ENCODE measurements at regions not wholly inside any gene's neighbourhood (a gene's known extent, or its start where the extent isn't known, plus 50 kb on each side); places are given as distances from the start of the nearest gene placed in this dataset.

DNA sequence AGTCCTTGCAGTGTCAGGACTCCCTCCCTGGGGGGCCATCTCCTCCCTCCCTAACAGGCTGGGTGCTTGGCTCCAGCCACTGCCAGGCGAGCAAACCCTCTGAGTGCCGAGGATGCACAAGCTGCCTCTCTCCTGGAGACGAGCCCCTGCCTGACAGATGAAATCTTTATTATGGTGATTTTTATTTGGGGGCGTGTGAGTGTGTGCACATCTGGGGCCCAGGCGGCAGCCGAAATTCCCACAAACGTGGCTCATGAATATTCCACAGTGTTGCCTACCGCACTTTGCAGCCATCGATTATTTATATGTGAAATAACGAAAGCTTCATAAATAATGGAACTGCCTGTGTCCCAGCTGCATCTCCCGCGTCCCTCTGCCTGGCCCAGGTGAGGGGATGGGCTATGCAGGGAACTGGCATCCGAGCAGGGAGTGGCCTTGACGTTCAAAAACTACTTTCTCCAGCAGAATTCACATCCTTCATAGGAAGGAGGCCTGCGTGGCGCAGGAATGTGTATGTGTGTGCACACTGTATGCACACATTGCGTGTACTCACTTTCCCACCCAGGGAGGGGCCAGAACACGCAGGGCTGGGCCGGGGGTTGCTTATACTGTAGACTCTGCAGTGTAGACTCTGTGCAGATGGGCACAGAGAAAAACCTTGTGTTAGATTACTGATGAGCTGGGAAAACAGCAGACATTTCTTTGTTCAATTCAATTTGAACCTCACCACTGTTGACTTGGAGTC, 73.1 kb downstream of the UBIAD1 start (continued):
- TF ChIP-seq, protein P1, sequence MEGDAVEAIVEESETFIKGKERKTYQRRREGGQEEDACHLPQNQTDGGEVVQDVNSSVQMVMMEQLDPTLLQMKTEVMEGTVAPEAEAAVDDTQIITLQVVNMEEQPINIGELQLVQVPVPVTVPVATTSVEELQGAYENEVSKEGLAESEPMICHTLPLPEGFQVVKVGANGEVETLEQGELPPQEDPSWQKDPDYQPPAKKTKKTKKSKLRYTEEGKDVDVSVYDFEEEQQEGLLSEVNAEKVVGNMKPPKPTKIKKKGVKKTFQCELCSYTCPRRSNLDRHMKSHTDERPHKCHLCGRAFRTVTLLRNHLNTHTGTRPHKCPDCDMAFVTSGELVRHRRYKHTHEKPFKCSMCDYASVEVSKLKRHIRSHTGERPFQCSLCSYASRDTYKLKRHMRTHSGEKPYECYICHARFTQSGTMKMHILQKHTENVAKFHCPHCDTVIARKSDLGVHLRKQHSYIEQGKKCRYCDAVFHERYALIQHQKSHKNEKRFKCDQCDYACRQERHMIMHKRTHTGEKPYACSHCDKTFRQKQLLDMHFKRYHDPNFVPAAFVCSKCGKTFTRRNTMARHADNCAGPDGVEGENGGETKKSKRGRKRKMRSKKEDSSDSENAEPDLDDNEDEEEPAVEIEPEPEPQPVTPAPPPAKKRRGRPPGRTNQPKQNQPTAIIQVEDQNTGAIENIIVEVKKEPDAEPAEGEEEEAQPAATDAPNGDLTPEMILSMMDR (conservative IDR thresholded peaks at IDR 0.05; ENCODE audit: low read depth in 2 of 2): no peak
- no peak for TF ChIP-seq NANOG (IDR thresholded peaks at IDR 0.05; ENCODE audit: borderline replicate concordance)
- TF ChIP-seq, protein P2, sequence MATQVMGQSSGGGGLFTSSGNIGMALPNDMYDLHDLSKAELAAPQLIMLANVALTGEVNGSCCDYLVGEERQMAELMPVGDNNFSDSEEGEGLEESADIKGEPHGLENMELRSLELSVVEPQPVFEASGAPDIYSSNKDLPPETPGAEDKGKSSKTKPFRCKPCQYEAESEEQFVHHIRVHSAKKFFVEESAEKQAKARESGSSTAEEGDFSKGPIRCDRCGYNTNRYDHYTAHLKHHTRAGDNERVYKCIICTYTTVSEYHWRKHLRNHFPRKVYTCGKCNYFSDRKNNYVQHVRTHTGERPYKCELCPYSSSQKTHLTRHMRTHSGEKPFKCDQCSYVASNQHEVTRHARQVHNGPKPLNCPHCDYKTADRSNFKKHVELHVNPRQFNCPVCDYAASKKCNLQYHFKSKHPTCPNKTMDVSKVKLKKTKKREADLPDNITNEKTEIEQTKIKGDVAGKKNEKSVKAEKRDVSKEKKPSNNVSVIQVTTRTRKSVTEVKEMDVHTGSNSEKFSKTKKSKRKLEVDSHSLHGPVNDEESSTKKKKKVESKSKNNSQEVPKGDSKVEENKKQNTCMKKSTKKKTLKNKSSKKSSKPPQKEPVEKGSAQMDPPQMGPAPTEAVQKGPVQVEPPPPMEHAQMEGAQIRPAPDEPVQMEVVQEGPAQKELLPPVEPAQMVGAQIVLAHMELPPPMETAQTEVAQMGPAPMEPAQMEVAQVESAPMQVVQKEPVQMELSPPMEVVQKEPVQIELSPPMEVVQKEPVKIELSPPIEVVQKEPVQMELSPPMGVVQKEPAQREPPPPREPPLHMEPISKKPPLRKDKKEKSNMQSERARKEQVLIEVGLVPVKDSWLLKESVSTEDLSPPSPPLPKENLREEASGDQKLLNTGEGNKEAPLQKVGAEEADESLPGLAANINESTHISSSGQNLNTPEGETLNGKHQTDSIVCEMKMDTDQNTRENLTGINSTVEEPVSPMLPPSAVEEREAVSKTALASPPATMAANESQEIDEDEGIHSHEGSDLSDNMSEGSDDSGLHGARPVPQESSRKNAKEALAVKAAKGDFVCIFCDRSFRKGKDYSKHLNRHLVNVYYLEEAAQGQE (IDR thresholded peaks at IDR 0.05; ENCODE audit: unreplicated experiment): no peak

DNA sequence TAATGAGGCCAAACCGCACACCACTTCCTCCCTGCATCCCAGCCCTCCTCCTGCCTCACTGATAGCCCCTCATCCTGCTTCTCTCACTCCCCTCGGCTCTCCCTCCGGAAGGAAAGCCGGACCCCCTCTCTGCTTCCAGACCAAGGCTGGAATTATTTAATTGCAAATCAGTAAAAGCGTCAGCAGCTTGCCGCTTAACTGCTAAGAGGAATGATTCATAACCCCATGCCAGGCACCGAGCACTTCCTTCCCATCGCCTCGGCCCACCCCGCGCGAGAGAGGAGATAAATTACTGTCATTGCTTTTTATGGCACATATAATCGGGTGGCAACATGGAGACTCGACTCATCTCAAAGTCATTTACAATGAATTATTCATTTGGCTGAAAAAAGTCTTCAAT, 77.3 kb downstream of the UBIAD1 start:
- Mint-ChIP-seq H3K9me3 (peaks cover 3% of the 10 kb centered on the region; the same call in 1 of the 3 replicates), H3K27me3 (ENCODE audit: insufficient read depth, low read depth, poor library complexity) (peaks cover 25% of the 10 kb centered on the region), H3K4me1 (peaks cover 49% of the 10 kb centered on the region), H3K4me3 (no peak overlapping the region), H3K36me3 (ENCODE audit: low read depth) (no peaks in the 10 kb centered on the region), H3K27ac (no peak overlapping the region)
- no peaks in the 10 kb centered on the region for H3K36me3 ChIP-seq (ENCODE audit: insufficient read depth)
- ATAC-seq (no peak), DNase-seq (ENCODE audit: low spot score) (no peak)
- no peak overlapping the region for H3K27ac ChIP-seq (ENCODE audit: low read depth)
- H4K20me1 ChIP-seq (replicated peaks; ENCODE audit: insufficient read depth): no peaks in the 10 kb centered on the region
- no peaks in the 10 kb centered on the region for H3K79me2 ChIP-seq (replicated peaks; ENCODE audit: insufficient read depth)
- no peaks in the 10 kb centered on the region for H3K27me3 ChIP-seq (ENCODE audit: insufficient read depth)
- H3K4me3 ChIP-seq: no peak overlapping the region
- peaks cover 25% of the 10 kb centered on the region for H3F3A ChIP-seq (replicated peaks; ENCODE audit: low read depth)
- H3K4me1 ChIP-seq (ENCODE audit: insufficient read depth): peaks cover 55% of the 10 kb centered on the region
- H2AFZ ChIP-seq: peak overlapping the region; percentile 80
- H3K4me2 ChIP-seq: no peak overlapping the region
- no peaks in the 10 kb centered on the region for H3K9me2 ChIP-seq (ENCODE audit: insufficient read depth)
- TF ChIP-seq JUNB (IDR thresholded peaks at IDR 0.05; ENCODE audit: unreplicated experiment) (no peak), EZH2phosphoT487 (IDR thresholded peaks at IDR 0.05; ENCODE audit: unreplicated experiment) (no peak), NANOG (IDR thresholded peaks at IDR 0.05; ENCODE audit: borderline replicate concordance) (no peak), STAT1 (IDR thresholded peaks at IDR 0.05; ENCODE audit: unreplicated experiment) (no peak), EZH2 (IDR thresholded peaks at IDR 0.05; ENCODE audit: low read depth, unreplicated experiment) (no peak), POLR2AphosphoS5 (IDR thresholded peaks at IDR 0.05; ENCODE audit: low read depth) (no peak), ZNF331 (CRISPR knock-in tag; IDR thresholded peaks at IDR 0.05; ENCODE audit: low read depth) (no peak)
- TF ChIP-seq, protein P1 (conservative IDR thresholded peaks at IDR 0.05; ENCODE audit: low read depth in 2 of 2): no peak
- TF ChIP-seq, protein P3, sequence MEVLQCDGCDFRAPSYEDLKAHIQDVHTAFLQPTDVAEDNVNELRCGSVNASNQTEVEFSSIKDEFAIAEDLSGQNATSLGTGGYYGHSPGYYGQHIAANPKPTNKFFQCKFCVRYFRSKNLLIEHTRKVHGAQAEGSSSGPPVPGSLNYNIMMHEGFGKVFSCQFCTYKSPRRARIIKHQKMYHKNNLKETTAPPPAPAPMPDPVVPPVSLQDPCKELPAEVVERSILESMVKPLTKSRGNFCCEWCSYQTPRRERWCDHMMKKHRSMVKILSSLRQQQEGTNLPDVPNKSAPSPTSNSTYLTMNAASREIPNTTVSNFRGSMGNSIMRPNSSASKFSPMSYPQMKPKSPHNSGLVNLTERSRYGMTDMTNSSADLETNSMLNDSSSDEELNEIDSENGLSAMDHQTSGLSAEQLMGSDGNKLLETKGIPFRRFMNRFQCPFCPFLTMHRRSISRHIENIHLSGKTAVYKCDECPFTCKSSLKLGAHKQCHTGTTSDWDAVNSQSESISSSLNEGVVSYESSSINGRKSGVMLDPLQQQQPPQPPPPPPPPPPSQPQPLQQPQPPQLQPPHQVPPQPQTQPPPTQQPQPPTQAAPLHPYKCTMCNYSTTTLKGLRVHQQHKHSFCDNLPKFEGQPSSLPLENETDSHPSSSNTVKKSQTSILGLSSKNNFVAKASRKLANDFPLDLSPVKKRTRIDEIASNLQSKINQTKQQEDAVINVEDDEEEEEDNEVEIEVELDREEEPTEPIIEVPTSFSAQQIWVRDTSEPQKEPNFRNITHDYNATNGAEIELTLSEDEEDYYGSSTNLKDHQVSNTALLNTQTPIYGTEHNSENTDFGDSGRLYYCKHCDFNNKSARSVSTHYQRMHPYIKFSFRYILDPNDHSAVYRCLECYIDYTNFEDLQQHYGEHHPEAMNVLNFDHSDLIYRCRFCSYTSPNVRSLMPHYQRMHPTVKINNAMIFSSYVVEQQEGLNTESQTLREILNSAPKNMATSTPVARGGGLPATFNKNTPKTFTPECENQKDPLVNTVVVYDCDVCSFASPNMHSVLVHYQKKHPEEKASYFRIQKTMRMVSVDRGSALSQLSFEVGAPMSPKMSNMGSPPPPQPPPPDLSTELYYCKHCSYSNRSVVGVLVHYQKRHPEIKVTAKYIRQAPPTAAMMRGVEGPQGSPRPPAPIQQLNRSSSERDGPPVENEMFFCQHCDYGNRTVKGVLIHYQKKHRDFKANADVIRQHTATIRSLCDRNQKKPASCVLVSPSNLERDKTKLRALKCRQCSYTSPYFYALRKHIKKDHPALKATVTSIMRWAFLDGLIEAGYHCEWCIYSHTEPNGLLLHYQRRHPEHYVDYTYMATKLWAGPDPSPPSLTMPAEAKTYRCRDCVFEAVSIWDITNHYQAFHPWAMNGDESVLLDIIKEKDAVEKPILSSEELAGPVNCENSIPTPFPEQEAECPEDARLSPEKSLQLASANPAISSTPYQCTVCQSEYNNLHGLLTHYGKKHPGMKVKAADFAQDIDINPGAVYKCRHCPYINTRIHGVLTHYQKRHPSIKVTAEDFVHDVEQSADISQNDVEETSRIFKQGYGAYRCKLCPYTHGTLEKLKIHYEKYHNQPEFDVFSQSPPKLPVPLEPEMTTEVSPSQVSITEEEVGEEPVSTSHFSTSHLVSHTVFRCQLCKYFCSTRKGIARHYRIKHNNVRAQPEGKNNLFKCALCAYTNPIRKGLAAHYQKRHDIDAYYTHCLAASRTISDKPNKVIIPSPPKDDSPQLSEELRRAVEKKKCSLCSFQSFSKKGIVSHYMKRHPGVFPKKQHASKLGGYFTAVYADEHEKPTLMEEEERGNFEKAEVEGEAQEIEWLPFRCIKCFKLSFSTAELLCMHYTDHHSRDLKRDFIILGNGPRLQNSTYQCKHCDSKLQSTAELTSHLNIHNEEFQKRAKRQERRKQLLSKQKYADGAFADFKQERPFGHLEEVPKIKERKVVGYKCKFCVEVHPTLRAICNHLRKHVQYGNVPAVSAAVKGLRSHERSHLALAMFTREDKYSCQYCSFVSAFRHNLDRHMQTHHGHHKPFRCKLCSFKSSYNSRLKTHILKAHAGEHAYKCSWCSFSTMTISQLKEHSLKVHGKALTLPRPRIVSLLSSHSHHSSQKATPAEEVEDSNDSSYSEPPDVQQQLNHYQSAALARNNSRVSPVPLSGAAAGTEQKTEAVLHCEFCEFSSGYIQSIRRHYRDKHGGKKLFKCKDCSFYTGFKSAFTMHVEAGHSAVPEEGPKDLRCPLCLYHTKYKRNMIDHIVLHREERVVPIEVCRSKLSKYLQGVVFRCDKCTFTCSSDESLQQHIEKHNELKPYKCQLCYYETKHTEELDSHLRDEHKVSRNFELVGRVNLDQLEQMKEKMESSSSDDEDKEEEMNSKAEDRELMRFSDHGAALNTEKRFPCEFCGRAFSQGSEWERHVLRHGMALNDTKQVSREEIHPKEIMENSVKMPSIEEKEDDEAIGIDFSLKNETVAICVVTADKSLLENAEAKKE (CRISPR knock-in tag; IDR thresholded peaks at IDR 0.05): no peak

Data from GM23338 (cell line).